BLaER1 treated with 17β-estradiol and CSF1 and Interleukin-3, amounts not matched to agents 10 nM and 100 nM (cell line): ENCODE measurements at regions not wholly inside any gene's neighbourhood (a gene's known extent, or its start where the extent isn't known, plus 50 kb on each side); places are given as distances from the start of the nearest gene placed in this dataset.
"Not testable (repeated sequence)": the region's sequence is repeated elsewhere in the genome, so short reads cannot be mapped to it uniquely, and the experiment has no call there.

ENCODE experiments used
- H3K27ac ChIP-seq, 11 experiments: shearing (Covaris generic); formaldehyde crosslinking; 2 replicates each; pipeline ENCODE4 v1.8.1; 2022
- H3K27me3 ChIP-seq, 11 experiments: shearing (Covaris generic); formaldehyde crosslinking; 2 replicates each; pipeline ENCODE4 v1.8.1; 2022
- H3K36me3 ChIP-seq, 11 experiments: shearing (Covaris generic); formaldehyde crosslinking; 2 replicates each; pipeline ENCODE4 v1.8.1; 2022
- H3K4me1 ChIP-seq, 10 experiments: shearing (Covaris generic); formaldehyde crosslinking; 2 replicates each; pipeline ENCODE4 v1.8.1; 2022
- H3K4me2 ChIP-seq, 11 experiments: shearing (Covaris generic); formaldehyde crosslinking; 2 replicates each; pipeline ENCODE4 v1.8.1; 2022
- H3K4me3 ChIP-seq, 10 experiments: shearing (Covaris generic); formaldehyde crosslinking; 2 replicates each; pipeline ENCODE4 v1.8.1; 2022
- H3K9ac ChIP-seq, 11 experiments: shearing (Covaris generic); formaldehyde crosslinking; 2 replicates each; pipeline ENCODE4 v1.8.1; 2022
- H3K9me3 ChIP-seq, 11 experiments: shearing (Covaris generic); formaldehyde crosslinking; replicated peaks in 1 of 11; 2 replicates each; pipeline ENCODE4 v1.8.1; 2022
- H4K20me1 ChIP-seq, 11 experiments: shearing (Covaris generic); formaldehyde crosslinking; 2 replicates each; pipeline ENCODE4 v1.8.1; 2022
- Cebpa-rat ChIP-seq, 11 experiments: shearing (Covaris generic); IDR thresholded peaks; 2 replicates each; pipeline ENCODE4 v1.8.1; 2022

GRCh38 chr1:80154176-80154575, 1147.6 kb upstream of the ADGRL4 start:
- no peak for TF ChIP-seq Cebpa-rat (IDR thresholded peaks at IDR 0.05)
- H3K4me2 ChIP-seq, result no peak overlapping the region
- no peak overlapping the region for H3K27ac ChIP-seq
- no peaks in the 10 kb centered on the region for H4K20me1 ChIP-seq
- H3K9me3 ChIP-seq, result no peaks in the 10 kb centered on the region; a peak in 1 of 22 replicates
- no peak overlapping the region for H3K9ac ChIP-seq
- no peaks in the 10 kb centered on the region for H3K27me3 ChIP-seq
- H3K4me3 ChIP-seq, result no peak overlapping the region
- H3K4me1 ChIP-seq, result no peaks in the 10 kb centered on the region
- no peaks in the 10 kb centered on the region for H3K36me3 ChIP-seq

GRCh38 chr1:80153762-80154161, 1147.2 kb upstream of the ADGRL4 start:
- H4K20me1 ChIP-seq, result no peaks in the 10 kb centered on the region
- H3K27ac ChIP-seq, result no peak overlapping the region
- H3K36me3 ChIP-seq, result no peaks in the 10 kb centered on the region
- TF ChIP-seq Cebpa-rat (IDR thresholded peaks at IDR 0.05), result no peak
- H3K27me3 ChIP-seq, result no peaks in the 10 kb centered on the region
- H3K4me1 ChIP-seq, result no peaks in the 10 kb centered on the region
- no peak overlapping the region for H3K4me2 ChIP-seq
- H3K4me3 ChIP-seq, result no peak overlapping the region
- H3K9me3 ChIP-seq, result no peaks in the 10 kb centered on the region; a peak in 1 of 22 replicates
- H3K9ac ChIP-seq, result no peak overlapping the region

DNA sequence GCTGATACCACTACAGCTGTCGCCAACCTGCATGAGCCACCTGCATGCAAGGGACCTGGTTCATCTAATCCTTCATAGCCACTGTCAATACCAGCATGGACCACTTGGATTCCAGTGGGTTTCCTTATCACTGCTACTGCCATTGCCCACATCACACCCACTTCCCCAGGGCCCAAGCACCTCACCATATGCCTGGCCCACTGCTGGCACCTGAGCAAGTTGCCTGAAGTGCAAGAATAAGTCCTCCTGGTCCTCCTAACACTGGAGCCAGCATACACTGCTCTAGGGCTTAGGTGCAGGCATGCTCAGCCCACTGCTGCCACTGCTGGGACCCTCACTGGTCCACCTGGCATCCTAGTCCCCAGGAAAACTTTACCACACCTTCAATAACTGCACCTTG, 1136.8 kb upstream of the ADGRL4 start:
- H3K9me3 ChIP-seq, result peaks cover 18 to 37% (median 26%) of the 10 kb centered on the region in 11 experiments
- no peak overlapping the region for H3K9ac ChIP-seq
- no peaks in the 10 kb centered on the region for H4K20me1 ChIP-seq
- H3K36me3 ChIP-seq, result no peaks in the 10 kb centered on the region
- no peak overlapping the region for H3K4me2 ChIP-seq
- TF ChIP-seq Cebpa-rat (IDR thresholded peaks at IDR 0.05), result no peak
- no peaks in the 10 kb centered on the region for H3K27me3 ChIP-seq
- no peak overlapping the region for H3K27ac ChIP-seq
- H3K4me3 ChIP-seq, result no peak overlapping the region
- no peaks in the 10 kb centered on the region for H3K4me1 ChIP-seq

- H3K9ac ChIP-seq, H3K36me3 ChIP-seq, H3K4me3 ChIP-seq, H3K4me2 ChIP-seq, H3K4me1 ChIP-seq, H3K27ac ChIP-seq, H3K27me3 ChIP-seq, H4K20me1 ChIP-seq: not testable (repeated sequence)
- H3K9me3 ChIP-seq, result peaks cover 1 to 13% (median 8%) of the 10 kb centered on the region in 11 experiments; a peak in 19 of 22 replicates
These were observed 1131.5 kb upstream of the ADGRL4 start for GRCh38 chr1:80137946-80138602.

GRCh38 chr1:80113168-80114038, 1106.9 kb upstream of the ADGRL4 start:
- H3K9ac ChIP-seq, result no peak overlapping the region
- no peak overlapping the region for H3K4me2 ChIP-seq
- peaks cover 29 to 35% (median 32%) of the 10 kb centered on the region in 11 experiments for H3K9me3 ChIP-seq
- no peaks in the 10 kb centered on the region for H3K36me3 ChIP-seq
- H3K27me3 ChIP-seq, result no peaks in the 10 kb centered on the region
- no peak overlapping the region for H3K4me3 ChIP-seq
- H3K4me1 ChIP-seq, result no peaks in the 10 kb centered on the region
- TF ChIP-seq Cebpa-rat (IDR thresholded peaks at IDR 0.05), result no peak
- H4K20me1 ChIP-seq, result no peaks in the 10 kb centered on the region
- no peak overlapping the region for H3K27ac ChIP-seq

DNA sequence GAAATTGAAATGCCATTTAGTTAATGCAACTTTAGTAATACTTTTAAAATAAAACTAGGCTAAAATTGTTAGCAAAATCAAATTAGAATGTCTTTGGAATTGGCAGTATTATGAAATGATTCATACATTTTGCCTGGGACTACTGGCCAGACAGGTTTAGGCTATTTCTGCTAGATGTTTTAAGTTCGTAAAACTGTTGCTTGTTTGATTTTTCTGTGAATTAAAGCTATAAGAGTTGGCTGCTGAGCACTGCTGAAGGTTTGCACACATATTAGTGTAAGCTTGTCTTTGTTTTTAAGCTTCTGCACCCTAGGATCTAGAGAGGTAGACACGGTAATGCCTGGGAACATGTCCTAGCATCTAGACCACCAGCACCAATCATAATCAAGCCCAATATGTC, 1094.6 kb upstream of the ADGRL4 start:
- Histone ChIP-seq H3K27me3 (no peaks in the 10 kb centered on the region), H3K9me3 (peaks cover 0 to 9% (median 0%) of the 10 kb centered on the region in 11 experiments; a peak in 3 of 22 replicates), H3K4me2 (no peak overlapping the region), H3K4me1 (no peaks in the 10 kb centered on the region), H4K20me1 (no peaks in the 10 kb centered on the region), H3K27ac (no peak overlapping the region), H3K4me3 (no peak overlapping the region), H3K36me3 (no peaks in the 10 kb centered on the region), H3K9ac (no peak overlapping the region)
- TF ChIP-seq Cebpa-rat (IDR thresholded peaks at IDR 0.05), result no peak

DNA sequence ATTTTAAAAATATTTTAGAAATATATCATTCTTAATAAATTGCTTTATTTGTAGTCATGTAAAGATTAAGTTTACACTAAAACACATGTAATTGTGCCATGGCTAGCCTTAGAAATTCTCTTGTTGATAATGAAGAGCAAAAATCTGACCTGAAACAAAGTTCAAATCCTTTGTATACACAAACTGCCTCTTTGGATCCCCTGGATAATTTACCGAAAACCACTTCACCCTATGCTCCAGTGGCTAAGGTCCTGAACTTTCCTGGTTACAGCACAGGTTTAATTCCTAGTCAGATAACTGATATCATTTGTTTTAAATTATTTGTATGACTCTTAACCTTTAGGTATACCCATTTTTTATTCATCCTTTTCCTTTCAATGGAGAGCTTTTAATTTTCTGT, 1093.2 kb upstream of the ADGRL4 start:
- Histone ChIP-seq H3K9me3 (peaks cover 0 to 9% (median 0%) of the 10 kb centered on the region in 11 experiments; a peak in 3 of 22 replicates), H3K9ac (no peak overlapping the region), H3K27me3 (no peaks in the 10 kb centered on the region), H3K4me2 (no peak overlapping the region), H3K4me3 (no peak overlapping the region), H3K4me1 (no peaks in the 10 kb centered on the region), H3K36me3 (no peaks in the 10 kb centered on the region), H4K20me1 (no peaks in the 10 kb centered on the region), H3K27ac (no peak overlapping the region)
- no peak for TF ChIP-seq Cebpa-rat (IDR thresholded peaks at IDR 0.05)

GRCh38 chr1:80085067-80085466, 1078.5 kb upstream of the ADGRL4 start:
- Histone ChIP-seq H3K36me3 (no peaks in the 10 kb centered on the region), H3K9ac (no peak overlapping the region), H3K9me3 (no peaks in the 10 kb centered on the region), H3K27ac (no peak overlapping the region), H4K20me1 (no peaks in the 10 kb centered on the region), H3K4me3 (no peak overlapping the region), H3K4me1 (no peaks in the 10 kb centered on the region), H3K27me3 (no peaks in the 10 kb centered on the region), H3K4me2 (no peak overlapping the region)
- no peak for TF ChIP-seq Cebpa-rat (IDR thresholded peaks at IDR 0.05)

DNA sequence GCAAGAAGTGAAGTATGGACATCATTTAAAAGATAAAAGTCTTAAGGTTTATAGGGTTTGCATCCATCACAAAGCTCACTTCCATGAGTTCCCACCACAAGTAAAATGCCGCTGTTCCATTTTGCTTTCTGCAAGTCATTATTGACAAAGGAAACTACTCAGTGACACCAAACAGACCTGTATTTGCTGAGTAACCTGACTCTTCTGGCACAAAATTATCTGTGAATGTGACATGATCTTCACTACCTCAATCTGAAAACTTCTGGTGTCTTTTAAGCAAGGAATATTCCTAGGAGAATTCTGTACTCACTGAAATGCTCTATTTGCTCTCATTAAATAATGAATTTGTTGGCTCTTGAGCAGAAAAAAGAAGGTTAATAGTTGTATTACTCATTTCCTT, 1077.4 kb upstream of the ADGRL4 start:
- TF ChIP-seq Cebpa-rat (IDR thresholded peaks at IDR 0.05), result no peak
- Histone ChIP-seq H3K4me3 (no peak overlapping the region), H4K20me1 (no peaks in the 10 kb centered on the region), H3K9me3 (no peaks in the 10 kb centered on the region), H3K27me3 (no peaks in the 10 kb centered on the region), H3K4me2 (no peak overlapping the region), H3K9ac (no peak overlapping the region), H3K4me1 (no peaks in the 10 kb centered on the region), H3K27ac (no peak overlapping the region), H3K36me3 (no peaks in the 10 kb centered on the region)

DNA sequence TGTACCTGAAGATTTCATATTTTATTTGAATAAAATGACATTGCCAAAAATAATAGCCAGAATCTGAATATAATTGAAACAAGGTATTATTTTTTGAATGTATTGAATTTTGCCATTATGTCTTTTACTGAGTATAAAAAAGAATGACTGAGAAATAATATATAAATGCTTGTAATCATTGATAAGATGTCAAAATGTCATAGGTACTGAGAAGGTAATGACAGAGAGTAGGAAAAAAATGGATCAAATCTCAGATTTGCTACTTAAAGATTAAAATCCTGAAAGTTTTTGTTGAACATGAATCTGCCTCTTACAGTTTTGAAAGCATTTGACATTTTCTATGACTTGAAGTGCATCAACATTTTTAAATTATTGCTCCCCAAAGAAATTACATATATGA, 1069.9 kb upstream of the ADGRL4 start:
- Histone ChIP-seq H4K20me1 (no peaks in the 10 kb centered on the region), H3K36me3 (no peaks in the 10 kb centered on the region), H3K4me1 (no peaks in the 10 kb centered on the region), H3K27ac (no peak overlapping the region), H3K9me3 (no peaks in the 10 kb centered on the region), H3K4me3 (no peak overlapping the region), H3K4me2 (no peak overlapping the region), H3K27me3 (no peaks in the 10 kb centered on the region), H3K9ac (no peak overlapping the region)
- no peak for TF ChIP-seq Cebpa-rat (IDR thresholded peaks at IDR 0.05)
